Caco-2 (cell line): ENCODE measurements at regions not wholly inside any gene's neighbourhood (a gene's known extent, or its start where the extent isn't known, plus 50 kb on each side); places are given as distances from the start of the nearest gene placed in this dataset.

Source experiments
- BruUV-seq: library from RNA; stranded (reverse); fragments of 400-500 nt; replicated peaks from 2 replicates; lab custom pipeline; 2021; lab: Mats Ljungman, UMichigan
- CTCF ChIA-PET: fragments of 300-600 bp; sonication (Branson Sonifier 250); formaldehyde crosslinking; loops from one replicate; lab custom pipeline; 2022; ENCODE audit warnings: antibody characterized with exemption; lab: Charles Lee
- POLR2A ChIA-PET: fragments of 300-600 bp; sonication (Branson Sonifier 250); formaldehyde crosslinking; loops from one replicate; lab custom pipeline; 2022; ENCODE audit warnings: antibody characterized with exemption; lab: Charles Lee
- DNase-seq, 2 experiments: peaks; one replicate each; pipeline versions ENCODE4 v3.0.0 to v3.0.0-alpha.2; 2020 to 2022
- H3K27me3 ChIP-seq: replicated peaks from 2 replicates; pipeline ENCODE4 v1.6.0; 2011; ENCODE audit warnings: low read length; ENCODE audit not compliant: control insufficient read depth, insufficient read depth
- H3K36me3 ChIP-seq: 2 replicates; pipeline ENCODE4 v1.5.1; 2011; ENCODE audit warnings: low read length; ENCODE audit not compliant: control insufficient read depth, insufficient read depth
- H3K4me1 ChIP-seq: fragments of 250-450 bp; sonication (Bioruptor Pico); 2 replicates; pipeline ENCODE4 v1.5.1; 2020; ENCODE audit warnings: mild to moderate bottlenecking
- H3K4me3 ChIP-seq: 2 replicates; pipeline ENCODE4 v1.5.1; 2011; ENCODE audit warnings: low read depth, mild to moderate bottlenecking, control low read depth, low read length
- H3K9me3 ChIP-seq: fragments of 250-450 bp; sonication (Bioruptor Pico); 2 replicates; pipeline ENCODE4 v1.5.1; 2020; ENCODE audit warnings: mild to moderate bottlenecking, moderate library complexity
- H3K27ac Mint-ChIP-seq: one replicate; pipeline ENCODE4 v1.8.0; 2022; ENCODE audit warnings: mixed read lengths; ENCODE audit not compliant: unreplicated experiment
- H3K27me3 Mint-ChIP-seq: one replicate; pipeline ENCODE4 v1.8.0; 2022; ENCODE audit warnings: mixed read lengths; ENCODE audit not compliant: insufficient read depth, unreplicated experiment
- H3K36me3 Mint-ChIP-seq: one replicate; pipeline ENCODE4 v1.8.0; 2022; ENCODE audit warnings: mild to moderate bottlenecking, mixed read lengths; ENCODE audit not compliant: insufficient read depth, unreplicated experiment
- H3K4me1 Mint-ChIP-seq: one replicate; pipeline ENCODE4 v1.8.0; 2022; ENCODE audit warnings: low read depth, mixed read lengths; ENCODE audit not compliant: unreplicated experiment
- H3K4me3 Mint-ChIP-seq: one replicate; pipeline ENCODE4 v1.8.0; 2022; ENCODE audit warnings: mild to moderate bottlenecking, moderate library complexity, mixed read lengths; ENCODE audit not compliant: unreplicated experiment
- H3K9me3 Mint-ChIP-seq: one replicate; pipeline ENCODE4 v1.8.0; 2022; ENCODE audit warnings: mixed read lengths; ENCODE audit not compliant: unreplicated experiment
- CTCF ChIP-seq, 2 experiments: fragments of 200-600 bp in 1 of 2; IDR thresholded peaks; 1 replicate in 1 of 2; 2 replicates in 1 of 2; pipeline versions ENCODE4 v1.5.1 to v1.8.0; 2011 to 2022; ENCODE audit warnings: antibody characterized with exemption in 1 of 2, control low read depth in 1 of 2, inconsistent platforms in 1 of 2, low read depth in 1 of 2, low read length in 1 of 2, mild to moderate bottlenecking in 1 of 2, moderate library complexity in 1 of 2; ENCODE audit not compliant: insufficient read depth in 1 of 2, severe bottlenecking in 1 of 2, unreplicated experiment in 1 of 2
- intact Hi-C: fragments of 100-400 bp; cut with micrococcal nuclease; formaldehyde crosslinking; loops from one replicate; pipeline ENCODE4 v1.10.0; 2022; ENCODE audit not compliant: unreplicated experiment

- no TSS peak for BruUV-seq
- no peaks in the 10 kb centered on the region for H3K27me3 ChIP-seq
- no peaks in the 10 kb centered on the region for H3K36me3 ChIP-seq
- no peak for DNase-seq
- Mint-ChIP-seq H3K9me3 (no peaks in the 10 kb centered on the region), H3K36me3 (no peaks in the 10 kb centered on the region), H3K27ac (no peak overlapping the region), H3K27me3 (no peaks in the 10 kb centered on the region), H3K4me3 (no peak overlapping the region), H3K4me1 (no peaks in the 10 kb centered on the region)
- H3K4me1 ChIP-seq = peaks cover under 1% of the 10 kb centered on the region
- no peaks in the 10 kb centered on the region for H3K9me3 ChIP-seq
- H3K4me3 ChIP-seq = no peak overlapping the region
- no peak for TF ChIP-seq CTCF (IDR thresholded peaks at IDR 0.05; ENCODE audit: insufficient read depth in 1 of 2, low read depth in 1 of 2, low read length in 1 of 2, severe bottlenecking in 1 of 2, unreplicated experiment in 1 of 2)
- ChIA-PET CTCF (no interaction called here), POLR2A (no interaction called here)
- intact Hi-C loops = no loop called here
These were observed 153.7 kb upstream of the RIPOR2 start for GRCh38 chr6:25089442-25089841.

- Histone ChIP-seq H3K4me3 (no peak overlapping the region), H3K27me3 (no peaks in the 10 kb centered on the region), H3K36me3 (no peaks in the 10 kb centered on the region), H3K9me3 (no peaks in the 10 kb centered on the region), H3K4me1 (no peaks in the 10 kb centered on the region)
- intact Hi-C loops = no loop called here
- POLR2A ChIA-PET = no interaction called here
- Mint-ChIP-seq H3K27me3 (peaks cover 13% of the 10 kb centered on the region), H3K27ac (no peak overlapping the region), H3K4me3 (no peak overlapping the region), H3K9me3 (no peaks in the 10 kb centered on the region), H3K4me1 (peaks cover 3% of the 10 kb centered on the region), H3K36me3 (no peaks in the 10 kb centered on the region)
- DNase-seq = no peak
- no TSS peak for BruUV-seq
- TF ChIP-seq CTCF (IDR thresholded peaks at IDR 0.05; ENCODE audit: insufficient read depth in 1 of 2, low read depth in 1 of 2, low read length in 1 of 2, severe bottlenecking in 1 of 2, unreplicated experiment in 1 of 2) = no peak
- CTCF ChIA-PET = no interaction called here
These were observed 159.0 kb upstream of the RIPOR2 start for GRCh38 chr6:25094726-25095125.

GRCh38 chr6:25100288-25100687 is 164.5 kb upstream of the RIPOR2 start:
- no peaks in the 10 kb centered on the region for H3K4me1 ChIP-seq
- H3K36me3 ChIP-seq = no peaks in the 10 kb centered on the region
- BruUV-seq = no TSS peak
- no peaks in the 10 kb centered on the region for H3K9me3 ChIP-seq
- Mint-ChIP-seq H3K27me3 (peaks cover 12% of the 10 kb centered on the region), H3K27ac (no peak overlapping the region), H3K36me3 (no peaks in the 10 kb centered on the region), H3K9me3 (no peaks in the 10 kb centered on the region), H3K4me3 (no peak overlapping the region), H3K4me1 (peaks cover 5% of the 10 kb centered on the region)
- no peak overlapping the region for H3K4me3 ChIP-seq
- DNase-seq = no peak
- POLR2A ChIA-PET = interaction anchor here (0.7 kb wide), 1 partner anchor 189 kb away, joined by 28 read pairs; no protein-coding TSS in a partner anchor
- intact Hi-C loops = no loop called here
- CTCF ChIA-PET = no interaction called here
- H3K27me3 ChIP-seq = no peaks in the 10 kb centered on the region
- TF ChIP-seq CTCF (IDR thresholded peaks at IDR 0.05; ENCODE audit: insufficient read depth in 1 of 2, low read depth in 1 of 2, low read length in 1 of 2, severe bottlenecking in 1 of 2, unreplicated experiment in 1 of 2) = no peak
